MM.1S (cell line): ENCODE measurements at regions not wholly inside any gene's neighbourhood (a gene's known extent, or its start where the extent isn't known, plus 50 kb on each side); places are given as distances from the start of the nearest gene placed in this dataset.

Source experiments
- CTCF ChIP-seq: fragments of 300-600 bp; sonication (generic); IDR thresholded peaks from 2 replicates; pipeline ENCODE4 v1.5.1; 2016; ENCODE audit warnings: antibody characterized with exemption, low read length, mixed read lengths
- EZH2 ChIP-seq: fragments of 300-600 bp; sonication (generic); optimal IDR thresholded peaks from 2 replicates; pipeline ENCODE3; 2017; ENCODE audit warnings: low read depth, mild to moderate bottlenecking, antibody characterized with exemption, low read length, mixed read lengths
- EZH2phosphoT487 ChIP-seq: fragments of 300-600 bp; sonication (generic); IDR thresholded peaks from 2 replicates; pipeline ENCODE4 v1.6.1; 2018; ENCODE audit warnings: antibody characterized with exemption, low read length

- TF ChIP-seq CTCF (no peak), EZH2 (no peak), EZH2phosphoT487 (no peak)
Measured at GRCh38 chr1:112231331-112231730, 164.7 kb upstream of the CTTNBP2NL start.
